ENCODE measurements at regions not wholly inside any gene's neighbourhood (a gene's known extent, or its start where the extent isn't known, plus 50 kb on each side); places are given as distances from the start of the nearest gene placed in this dataset.
A peak's percentile ranks its signal among the peaks of the same experiment; 100 is the strongest.
"Not testable (repeated sequence)": the region's sequence is repeated elsewhere in the genome, so short reads cannot be mapped to it uniquely, and the experiment has no call there.

- peak; percentile 6 for DNase-seq (ENCODE audit: low spot score)
Measured at GRCh38 chr12:58069268-58069963, 128.0 kb downstream of the ATP23 start.

- no peak for DNase-seq (ENCODE audit: low spot score)
Measured at GRCh38 chr12:58071994-58072393, 130.6 kb downstream of the ATP23 start.

- DNase-seq (ENCODE audit: low spot score), result no peak
Measured at GRCh38 chr12:58074259-58074658, 132.9 kb downstream of the ATP23 start.

- DNase-seq (ENCODE audit: low spot score), result no peak
Measured at GRCh38 chr12:58079806-58080205, 138.4 kb downstream of the ATP23 start.

- DNase-seq (ENCODE audit: low spot score), result no peak
Measured at GRCh38 chr12:58081488-58081887, 140.1 kb downstream of the ATP23 start.

- no peak for DNase-seq (ENCODE audit: low spot score)
Measured at GRCh38 chr12:58082996-58083395, 141.6 kb downstream of the ATP23 start.

- no peak for DNase-seq (ENCODE audit: low spot score)
Measured at GRCh38 chr12:58086006-58086405, 144.6 kb downstream of the ATP23 start.

GRCh38 chr12:58086930-58087329 lies 145.6 kb downstream of the ATP23 start:
- no peak for DNase-seq (ENCODE audit: low spot score)

GRCh38 chr12:58087423-58088127 lies 146.2 kb downstream of the ATP23 start:
- DNase-seq (ENCODE audit: low spot score), result no peak

GRCh38 chr12:58089588-58089987 lies 148.2 kb downstream of the ATP23 start:
- DNase-seq (ENCODE audit: low spot score), result no peak

- DNase-seq (ENCODE audit: low spot score), result no peak
Measured at GRCh38 chr12:58090685-58091084, 149.3 kb downstream of the ATP23 start.

- DNase-seq (ENCODE audit: low spot score), result no peak
Measured at GRCh38 chr12:58095002-58095401, 153.6 kb downstream of the ATP23 start.

- no peak for DNase-seq (ENCODE audit: low spot score)
Measured at GRCh38 chr12:58097741-58098140, 156.4 kb downstream of the ATP23 start.

GRCh38 chr12:58099476-58099875 lies 158.1 kb downstream of the ATP23 start:
- DNase-seq (ENCODE audit: low spot score), result no peak

GRCh38 chr12:58104351-58104755 lies 163.0 kb downstream of the ATP23 start:
- DNase-seq (ENCODE audit: low spot score), result no peak

GRCh38 chr12:58105225-58106119 lies 164.1 kb downstream of the ATP23 start:
- DNase-seq (ENCODE audit: low spot score), result no peak

- no peak for DNase-seq (ENCODE audit: low spot score)
Measured at GRCh38 chr12:58106195-58106594, 164.8 kb downstream of the ATP23 start.

GRCh38 chr12:58117201-58117600 lies 175.8 kb downstream of the ATP23 start:
- no peak for DNase-seq (ENCODE audit: low spot score)

GRCh38 chr12:58117667-58118066 lies 176.3 kb downstream of the ATP23 start:
- no peak for DNase-seq (ENCODE audit: low spot score)

GRCh38 chr12:58125761-58126160 lies 184.4 kb downstream of the ATP23 start:
- not testable (repeated sequence) for DNase-seq (ENCODE audit: low spot score)

GRCh38 chr12:58131986-58132755 lies 190.8 kb downstream of the ATP23 start:
- DNase-seq (ENCODE audit: low spot score), result no peak

GRCh38 chr12:58138424-58138823 lies 197.1 kb downstream of the ATP23 start:
- DNase-seq (ENCODE audit: low spot score), result no peak
